Tongue (tissue), 1 donor: ENCODE measurements at regions not wholly inside any gene's neighbourhood (a gene's known extent, or its start where the extent isn't known, plus 50 kb on each side); places are given as distances from the start of the nearest gene placed in this dataset.
"Not testable (repeated sequence)": the region's sequence is repeated elsewhere in the genome, so short reads cannot be mapped to it uniquely, and the experiment has no call there.

Experiments used
- DNase-seq: peaks from one replicate; pipeline ENCODE4 v3.0.0-alpha.2; 2015

- no peak for DNase-seq
Measured at GRCh38 chr17:22310717-22311686, 618.7 kb downstream of the KCNJ18 start.

- DNase-seq, result not testable (repeated sequence)
Measured at GRCh38 chr17:22321001-22321400, 628.7 kb downstream of the KCNJ18 start.

GRCh38 chr17:22322893-22323550, 630.7 kb downstream of the KCNJ18 start:
- not testable (repeated sequence) for DNase-seq

GRCh38 chr17:22337467-22337866, 645.1 kb downstream of the KCNJ18 start:
- DNase-seq, result no peak

GRCh38 chr17:22356603-22357002, 664.3 kb downstream of the KCNJ18 start:
- not testable (repeated sequence) for DNase-seq

- DNase-seq, result not testable (repeated sequence)
Measured at GRCh38 chr17:22370988-22371387, 678.7 kb downstream of the KCNJ18 start.

GRCh38 chr17:22373911-22374310, 681.6 kb downstream of the KCNJ18 start:
- no peak for DNase-seq

GRCh38 chr17:22374741-22375140, 682.4 kb downstream of the KCNJ18 start:
- no peak for DNase-seq

- DNase-seq, result not testable (repeated sequence)
Measured at GRCh38 chr17:22376747-22377146, 684.4 kb downstream of the KCNJ18 start.

- not testable (repeated sequence) for DNase-seq
Measured at GRCh38 chr17:22378748-22379147, 686.4 kb downstream of the KCNJ18 start.

GRCh38 chr17:22381589-22381988, 689.3 kb downstream of the KCNJ18 start:
- not testable (repeated sequence) for DNase-seq

GRCh38 chr17:22383772-22384460, 691.6 kb downstream of the KCNJ18 start:
- not testable (repeated sequence) for DNase-seq

- not testable (repeated sequence) for DNase-seq
Measured at GRCh38 chr17:22384461-22384800, 692.1 kb downstream of the KCNJ18 start.

- not testable (repeated sequence) for DNase-seq
Measured at GRCh38 chr17:22398446-22398845, 706.1 kb downstream of the KCNJ18 start.

- DNase-seq, result not testable (repeated sequence)
Measured at GRCh38 chr17:22399037-22399436, 706.7 kb downstream of the KCNJ18 start.

- not testable (repeated sequence) for DNase-seq
Measured at GRCh38 chr17:22405080-22405479, 712.8 kb downstream of the KCNJ18 start.

GRCh38 chr17:22409160-22409751, 716.9 kb downstream of the KCNJ18 start:
- no peak for DNase-seq

- no peak for DNase-seq
Measured at GRCh38 chr17:22410136-22410535, 717.8 kb downstream of the KCNJ18 start.

- DNase-seq, result no peak
Measured at GRCh38 chr17:22411185-22411784, 719.0 kb downstream of the KCNJ18 start.

GRCh38 chr17:22435231-22435974, 743.1 kb downstream of the KCNJ18 start:
- DNase-seq, result no peak

- DNase-seq, result no peak
Measured at GRCh38 chr17:22441776-22442175, 749.5 kb downstream of the KCNJ18 start.
